ENCODE measurements at regions not wholly inside any gene's neighbourhood (a gene's known extent, or its start where the extent isn't known, plus 50 kb on each side); places are given as distances from the start of the nearest gene placed in this dataset.

DNA sequence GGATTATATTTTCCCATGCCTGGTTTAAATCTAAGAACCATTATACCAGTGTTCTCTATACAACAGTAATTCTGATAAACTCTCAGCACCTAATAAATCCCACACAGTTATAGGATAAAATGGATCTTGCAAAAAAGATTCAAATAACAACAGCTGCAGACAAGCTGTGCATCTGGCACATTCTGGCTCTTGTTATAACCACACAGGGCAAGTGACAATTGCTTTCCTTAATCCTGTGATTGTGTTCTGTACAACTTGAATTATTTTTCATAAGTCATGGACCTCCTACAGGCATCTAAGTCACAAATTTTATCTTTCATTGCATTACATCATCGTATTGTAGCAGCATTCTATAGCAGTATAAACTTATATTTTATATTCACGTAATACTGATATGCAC, 948.3 kb downstream of the SLITRK1 start:
- DNase-seq: no peak

GRCh38 chr13:82925114-82925513, 957.2 kb downstream of the SLITRK1 start:
- no peak for DNase-seq

GRCh38 chr13:82917984-82918383, 964.3 kb downstream of the SLITRK1 start:
- DNase-seq: no peak

DNA sequence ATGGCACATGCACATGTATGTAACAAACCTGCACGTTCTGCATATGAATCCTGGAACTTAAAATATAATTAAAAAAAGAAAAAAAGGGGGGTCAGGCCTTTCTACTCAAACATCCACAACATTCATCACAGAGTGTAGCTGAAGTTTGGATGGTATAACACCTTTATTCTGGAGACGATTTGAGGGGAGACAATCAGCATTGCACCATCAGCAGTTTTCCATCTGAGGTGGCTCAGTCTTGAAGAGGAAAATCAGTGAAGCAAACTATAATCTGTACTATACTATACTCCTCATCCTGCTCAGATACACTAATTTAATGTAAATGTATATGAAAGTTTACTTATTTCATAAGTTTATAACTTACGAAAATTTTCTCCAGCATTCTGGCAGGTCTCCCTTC, 969.7 kb downstream of the SLITRK1 start:
- no peak for DNase-seq

DNA sequence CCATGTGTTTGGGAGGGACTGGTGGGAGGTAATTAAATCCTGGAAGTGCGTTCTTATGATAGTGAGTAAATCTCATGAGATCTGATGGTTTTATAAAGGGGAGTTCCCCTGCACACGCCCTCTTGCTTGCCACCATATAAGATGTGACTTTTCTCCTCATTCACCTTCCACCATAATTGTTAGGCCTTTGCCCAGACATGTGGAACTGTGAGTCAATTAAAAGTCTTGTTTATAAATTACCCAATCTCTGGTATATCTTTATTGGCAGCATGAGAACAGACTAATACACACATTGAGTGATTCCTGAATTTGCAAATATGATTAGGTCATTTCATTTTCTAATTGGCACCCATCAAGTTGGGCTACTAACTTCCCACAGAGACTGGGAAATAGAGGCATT, 977.2 kb downstream of the SLITRK1 start:
- no peak for DNase-seq

DNA sequence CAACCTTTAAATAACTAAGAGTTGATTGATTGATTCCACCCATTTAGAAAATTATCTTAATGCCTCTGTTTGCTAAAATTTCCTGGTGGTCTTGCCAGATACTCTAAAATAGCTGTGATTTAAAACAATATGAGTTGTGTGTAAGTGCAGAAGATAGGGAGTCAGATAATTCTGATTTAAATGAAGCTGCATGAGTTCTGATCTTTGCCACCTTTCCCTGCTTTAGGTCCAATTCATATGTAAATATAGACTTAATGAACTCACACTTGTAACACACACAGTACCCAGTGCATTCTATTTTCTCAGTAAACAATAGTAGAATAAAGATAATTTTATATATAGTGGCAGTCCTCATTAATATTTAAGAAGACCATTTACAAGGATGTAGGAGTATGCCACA, 981.8 kb downstream of the SLITRK1 start:
- DNase-seq: no peak

DNA sequence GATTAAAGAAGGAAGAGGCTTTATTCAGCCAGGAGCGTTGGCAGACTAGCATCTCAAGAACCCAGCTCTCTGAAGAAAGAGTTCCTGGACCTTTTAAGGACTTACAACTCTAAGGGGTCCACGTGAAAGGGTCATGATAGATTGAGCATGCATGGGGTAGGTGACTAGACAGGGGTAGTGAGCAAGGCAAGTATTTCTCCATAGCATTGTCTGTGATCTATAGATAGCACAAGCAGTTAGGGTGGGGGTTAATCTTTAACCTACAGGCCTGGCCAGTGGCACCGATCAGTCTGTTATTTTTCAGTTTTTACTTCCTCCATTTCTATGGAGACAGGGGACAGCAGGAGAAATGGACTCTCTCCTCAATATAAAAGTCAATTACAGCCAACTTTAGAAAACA, 983.7 kb downstream of the SLITRK1 start:
- DNase-seq: no peak

GRCh38 chr13:82879921-82880320, 1002.4 kb downstream of the SLITRK1 start:
- peak; percentile 54 for DNase-seq

DNA sequence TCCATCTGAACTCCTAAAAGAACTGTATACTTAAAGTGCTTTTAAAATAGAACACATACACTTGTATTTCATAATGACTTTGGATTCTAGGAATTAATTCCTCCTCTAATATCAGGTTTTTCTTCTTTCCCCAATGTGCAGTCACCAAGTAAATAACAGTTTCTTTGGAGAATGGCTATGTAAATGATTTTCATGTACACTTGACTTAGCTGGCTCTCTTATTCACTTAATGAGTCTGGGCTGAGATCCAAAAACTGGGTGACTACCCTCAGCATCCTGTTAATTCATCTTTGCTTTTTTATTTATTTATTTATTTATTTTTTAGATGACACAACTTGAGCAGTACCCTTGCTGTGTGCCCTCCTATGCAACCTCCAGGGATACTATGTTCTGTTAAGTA, 1003.7 kb downstream of the SLITRK1 start:
- DNase-seq: peak; percentile 95

DNA sequence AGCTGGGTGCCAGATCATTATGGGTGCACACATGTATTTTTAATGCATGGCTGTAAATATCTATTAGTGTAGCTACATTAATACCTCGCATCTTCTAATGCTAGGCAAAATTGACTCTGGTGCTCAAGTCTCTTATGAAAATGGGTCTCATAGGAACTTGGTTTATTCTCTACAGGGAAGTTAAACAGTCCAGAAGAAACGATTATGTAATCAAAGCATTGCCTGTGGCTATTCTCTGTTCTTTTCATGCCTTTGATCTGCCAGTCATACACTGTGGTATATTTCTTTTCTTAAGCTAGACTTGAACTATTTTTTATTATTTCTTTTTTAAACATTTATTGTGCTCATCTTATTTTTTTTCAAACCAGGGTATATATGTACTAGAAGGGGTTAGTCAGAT, 1015.0 kb downstream of the SLITRK1 start:
- DNase-seq: peak; percentile 86

GRCh38 chr13:82850644-82851043, 1031.6 kb downstream of the SLITRK1 start:
- DNase-seq: no peak

DNA sequence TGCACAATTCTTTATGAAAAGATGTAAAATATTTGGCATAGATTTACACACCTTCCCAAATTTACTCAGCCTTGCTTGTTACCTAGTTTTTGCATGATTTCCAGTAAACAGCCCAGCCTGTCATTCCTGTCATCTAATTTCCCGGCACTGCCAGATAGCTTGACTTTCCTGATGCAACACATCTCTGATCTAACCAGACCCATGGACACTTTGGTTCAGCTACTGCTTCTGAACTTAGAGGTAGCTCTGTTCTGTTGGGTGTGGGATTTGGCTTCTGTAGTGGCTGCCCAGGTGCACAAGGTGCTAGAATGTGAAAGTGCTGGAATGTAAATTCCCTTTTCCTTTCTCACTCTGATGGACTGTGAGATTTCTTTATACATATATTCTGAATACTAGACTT, 1033.5 kb downstream of the SLITRK1 start:
- DNase-seq: no peak

DNA sequence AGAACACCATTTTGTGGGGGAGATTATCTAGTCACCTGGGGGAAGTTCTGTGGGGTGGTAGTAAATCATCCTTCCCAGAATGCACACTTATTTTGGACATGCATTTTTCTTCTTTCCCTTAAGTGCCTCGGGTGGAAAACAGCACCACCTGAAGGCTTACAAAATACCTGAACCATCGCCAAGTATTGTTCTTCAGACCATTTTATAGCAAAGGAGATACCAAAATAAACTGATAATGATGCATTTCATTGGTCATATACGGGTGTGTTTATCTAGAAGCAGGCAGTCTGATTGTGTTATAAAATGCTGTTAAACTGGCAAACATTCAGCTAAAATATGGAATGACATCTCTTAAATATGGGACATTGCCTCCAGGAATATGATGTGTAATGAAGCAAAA, 1034.7 kb downstream of the SLITRK1 start:
- peak; percentile 49 for DNase-seq

DNA sequence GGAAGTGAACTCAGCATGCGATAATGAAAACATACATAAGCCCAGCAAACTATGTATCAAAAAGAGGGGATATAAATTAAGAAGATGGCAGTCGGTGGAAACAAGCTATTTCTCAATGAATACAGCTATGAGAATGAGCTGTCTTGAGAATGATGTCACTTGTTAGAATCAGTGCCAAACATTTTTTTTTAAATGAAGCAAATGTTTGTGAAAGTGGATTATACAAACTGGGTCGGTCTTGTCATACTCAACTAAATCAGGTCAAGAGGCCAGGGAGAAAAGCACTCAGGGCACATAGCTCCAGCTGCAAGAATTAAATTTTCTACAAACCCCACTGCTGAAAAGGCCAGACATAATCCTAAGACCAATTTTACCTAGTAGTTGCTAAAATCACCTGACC, 1048.4 kb downstream of the SLITRK1 start:
- no peak for DNase-seq

DNA sequence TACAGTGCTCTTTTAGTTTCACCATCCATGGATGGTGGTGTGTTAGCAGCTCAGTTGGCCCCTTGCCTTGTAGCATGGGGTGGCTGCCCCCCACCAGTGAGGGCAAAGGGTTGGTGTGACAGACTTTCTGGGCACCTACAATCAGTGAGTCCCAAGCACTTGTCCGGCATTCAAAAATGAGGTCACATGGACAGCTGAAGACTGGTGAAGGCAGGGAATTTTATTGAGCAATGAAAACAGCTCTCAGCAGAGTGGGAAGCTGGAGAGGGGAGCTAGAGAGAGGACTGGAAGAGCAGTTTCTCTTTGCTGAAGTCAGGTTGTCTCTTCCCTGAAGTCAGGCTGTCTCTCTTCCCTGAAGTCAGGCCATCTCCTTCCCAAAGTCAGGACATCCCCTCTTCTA, 1053.2 kb downstream of the SLITRK1 start:
- DNase-seq: no peak

DNA sequence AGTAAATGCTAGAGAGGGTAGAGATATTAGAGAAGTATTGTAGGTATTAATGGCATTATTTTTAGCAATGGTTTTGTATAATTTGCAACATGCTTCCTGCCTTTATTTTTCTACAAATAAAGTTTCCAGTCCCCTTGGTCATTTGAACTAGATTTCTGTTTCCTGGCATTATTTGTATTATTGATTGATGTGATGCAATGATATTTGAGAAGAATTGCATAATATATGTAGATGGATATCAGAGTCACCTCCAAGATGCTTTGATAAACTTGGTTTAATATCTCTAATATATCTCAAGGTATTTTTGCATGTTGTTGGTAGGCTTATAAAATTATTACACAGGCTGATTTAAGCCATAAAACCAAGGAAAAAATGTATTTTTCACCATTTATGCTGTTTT, 1054.5 kb downstream of the SLITRK1 start:
- no peak for DNase-seq

- DNase-seq: no peak
These were observed 1059.3 kb downstream of the SLITRK1 start for GRCh38 chr13:82822935-82823334.

GRCh38 chr13:82817133-82817532, 1065.1 kb downstream of the SLITRK1 start:
- DNase-seq: no peak

DNA sequence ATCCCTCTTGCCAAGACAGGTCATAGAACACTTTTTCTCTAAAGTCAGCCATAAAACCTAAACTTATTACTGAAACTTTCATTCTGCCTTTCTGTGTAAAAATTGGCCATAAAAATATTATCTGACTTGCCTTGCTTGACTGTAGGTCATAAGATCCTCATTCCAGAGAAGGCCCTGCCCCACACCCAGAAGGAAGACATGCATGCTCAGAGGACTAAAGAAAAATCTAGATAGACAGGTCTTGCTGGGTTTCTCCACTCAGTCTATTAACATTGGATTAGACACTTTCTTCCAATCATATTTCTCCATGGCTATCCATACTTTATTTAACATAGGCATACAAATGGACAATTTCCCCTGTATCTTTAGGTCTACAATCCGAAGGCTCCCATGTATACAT, 1066.5 kb downstream of the SLITRK1 start:
- DNase-seq: no peak

GRCh38 chr13:82803341-82803740, 1078.9 kb downstream of the SLITRK1 start:
- DNase-seq: peak; percentile 80

DNA sequence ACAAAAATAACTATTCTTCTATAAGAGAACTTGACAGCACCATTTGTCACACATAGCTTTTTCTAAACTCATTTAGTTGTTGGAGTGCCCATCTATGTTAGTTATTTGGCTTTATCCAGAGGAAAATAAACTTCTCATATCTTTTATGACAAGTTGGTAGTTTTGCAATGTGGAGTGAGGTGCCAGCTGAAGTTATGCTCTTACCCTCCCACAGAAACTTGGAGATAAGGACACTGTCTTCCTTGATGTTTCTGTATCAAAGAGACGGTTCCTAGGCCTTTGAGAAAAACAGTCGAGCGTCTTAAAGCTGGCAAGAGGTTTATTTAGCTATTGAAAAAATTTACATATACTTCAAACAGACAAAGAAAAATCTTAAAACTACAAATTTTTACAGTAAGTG, 1079.7 kb downstream of the SLITRK1 start:
- DNase-seq: no peak

- no peak for DNase-seq
These were observed 1081.9 kb downstream of the SLITRK1 start for GRCh38 chr13:82800391-82800790.

GRCh38 chr13:82797876-82798275, 1084.4 kb downstream of the SLITRK1 start:
- no peak for DNase-seq

DNA sequence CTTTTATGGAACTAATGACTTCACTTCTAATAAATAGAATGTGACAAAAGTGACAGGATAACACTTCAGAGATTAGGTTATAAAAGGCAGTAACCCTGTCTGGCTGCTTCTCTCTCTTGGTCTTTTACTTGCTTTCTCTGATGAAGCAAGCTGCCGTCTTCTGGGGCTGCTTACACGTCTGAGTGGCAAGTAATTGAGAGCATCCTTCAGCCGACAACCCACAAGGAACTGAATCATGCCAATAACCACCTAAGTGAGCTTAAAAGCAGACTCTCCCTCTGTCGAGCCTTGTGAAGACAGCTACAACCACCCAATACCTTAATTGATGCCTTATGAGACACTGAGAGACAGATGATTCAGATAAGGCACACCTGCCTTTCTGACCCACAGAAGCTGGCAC, 1091.2 kb downstream of the SLITRK1 start:
- DNase-seq: peak; percentile 24

DNA sequence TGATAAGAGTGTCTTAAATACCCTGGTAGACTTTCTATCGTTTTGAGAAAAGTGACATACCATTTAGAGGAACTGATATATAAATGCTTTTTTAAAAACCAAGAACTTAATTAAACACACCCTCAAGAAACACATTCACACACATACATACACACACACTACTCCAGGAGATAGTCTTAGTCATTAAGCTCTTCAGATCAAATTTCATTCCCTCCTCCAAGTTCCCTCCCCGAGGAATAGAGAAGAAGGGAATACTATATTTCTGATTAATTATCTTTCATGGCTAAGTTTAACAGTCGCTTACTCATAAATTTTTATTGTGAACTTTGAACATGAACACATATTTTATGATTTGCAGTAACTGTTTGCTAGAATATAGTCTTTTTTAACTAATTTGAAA, 1109.5 kb downstream of the SLITRK1 start:
- DNase-seq: peak; percentile 54

GRCh38 chr13:82766732-82767321, 1115.4 kb downstream of the SLITRK1 start:
- DNase-seq: no peak
